HEK293 (cell line): ENCODE measurements at regions not wholly inside any gene's neighbourhood (a gene's known extent, or its start where the extent isn't known, plus 50 kb on each side); places are given as distances from the start of the nearest gene placed in this dataset.

Source experiments
- CTCF ChIA-PET: fragments of 350-600 bp; formaldehyde crosslinking; extraction: SDS; loops from one replicate; lab custom pipeline; 2021; ENCODE audit warnings: antibody characterized with exemption; lab: Yijun Ruan, JAX
- POLR2A ChIA-PET: fragments of 300-600 bp; formaldehyde crosslinking; extraction: SDS; loops from one replicate; lab custom pipeline; 2020; ENCODE audit warnings: antibody characterized with exemption, inconsistent platforms; lab: Yijun Ruan, JAX
- H3K27ac ChIP-seq: fragments of 200-500 bp; sonication (Bioruptor generic); 2 replicates; pipeline ENCODE4 v1.5.1; 2014; ENCODE audit warnings: low read depth, low read length, control low read depth, inconsistent platforms; ENCODE audit errors: extremely low read depth
- H3K36me3 ChIP-seq, 2 experiments: fragments of 200-500 bp in 1 of 2; sonication (Bioruptor generic) in 1 of 2; 1 replicate in 1 of 2; 2 replicates in 1 of 2; pipeline ENCODE4 v1.5.1; 2014 to 2017; ENCODE audit warnings: inconsistent platforms in 2 of 2, low read length in 2 of 2; ENCODE audit not compliant: control insufficient read depth in 2 of 2, insufficient read depth in 1 of 2
- H3K4me1 ChIP-seq: fragments of 200-500 bp; sonication (Bioruptor generic); 2 replicates; pipeline ENCODE4 v1.5.1; 2014; ENCODE audit warnings: mild to moderate bottlenecking, low read length, inconsistent platforms; ENCODE audit not compliant: control insufficient read depth, insufficient read depth
- H3K4me3 ChIP-seq: 2 replicates; pipeline ENCODE4 v1.5.1; 2011; ENCODE audit warnings: low read depth, mild to moderate bottlenecking, control low read depth, low read length, moderate library complexity
- H3K9me3 ChIP-seq: fragments of 200-500 bp; sonication (Bioruptor generic); 2 replicates; pipeline ENCODE4 v1.5.1; 2014; ENCODE audit warnings: low read depth, low read length, inconsistent platforms; ENCODE audit not compliant: control insufficient read depth, insufficient read depth
- ATF2 ChIP-seq: fragments of 450-650 bp; formaldehyde crosslinking; IDR thresholded peaks from 2 replicates; pipeline ENCODE4 v1.5.1; 2016; ENCODE audit warnings: missing biosample characterization, missing genetic modification characterization, low read depth
- HOXC10 ChIP-seq: sonication (generic); formaldehyde crosslinking; IDR thresholded peaks from 2 replicates; pipeline ENCODE4 v1.8.1; 2023; ENCODE audit warnings: mild to moderate bottlenecking, missing genetic modification reagents
- KLF7 ChIP-seq: fragments of 450-650 bp; formaldehyde crosslinking; IDR thresholded peaks from 2 replicates; pipeline ENCODE4 v1.5.1; 2016; ENCODE audit warnings: missing biosample characterization, missing genetic modification characterization, borderline replicate concordance
- ZBTB10 ChIP-seq: fragments of 450-650 bp; formaldehyde crosslinking; IDR thresholded peaks from 2 replicates; pipeline ENCODE4 v1.5.1; 2016; ENCODE audit warnings: missing biosample characterization, missing genetic modification characterization
- ZFP69B ChIP-seq: fragments of 450-650 bp; formaldehyde crosslinking; IDR thresholded peaks from 2 replicates; pipeline ENCODE4 v1.5.1; 2016; ENCODE audit warnings: missing biosample characterization, missing genetic modification characterization
- ZNF10 ChIP-seq: fragments of 450-650 bp; formaldehyde crosslinking; IDR thresholded peaks from 2 replicates; pipeline ENCODE4 v1.5.1; 2017; ENCODE audit warnings: missing biosample characterization, missing genetic modification characterization
- ZNF114 ChIP-seq: fragments of 450-650 bp; formaldehyde crosslinking; IDR thresholded peaks from 2 replicates; pipeline ENCODE4 v1.5.0; 2017; ENCODE audit warnings: missing biosample characterization, missing genetic modification characterization
- ZNF19 ChIP-seq: fragments of 450-650 bp; formaldehyde crosslinking; IDR thresholded peaks from 2 replicates; pipeline ENCODE4; 2016; ENCODE audit warnings: missing biosample characterization, missing genetic modification characterization, low read depth
- ZNF239 ChIP-seq: fragments of 450-650 bp; formaldehyde crosslinking; IDR thresholded peaks from 2 replicates; pipeline ENCODE4 v1.5.1; 2016; ENCODE audit warnings: missing biosample characterization, missing genetic modification characterization
- ZNF433 ChIP-seq: fragments of 450-650 bp; formaldehyde crosslinking; IDR thresholded peaks from 2 replicates; pipeline ENCODE4 v1.5.1; 2016; ENCODE audit warnings: missing biosample characterization, missing genetic modification characterization, low read depth
- ZNF488 ChIP-seq: fragments of 450-650 bp; formaldehyde crosslinking; IDR thresholded peaks from 2 replicates; pipeline ENCODE4 v1.5.1; 2016; ENCODE audit warnings: missing biosample characterization, missing genetic modification characterization
- ZNF514 ChIP-seq: fragments of 450-650 bp; formaldehyde crosslinking; IDR thresholded peaks from 2 replicates; pipeline ENCODE4 v1.5.1; 2016; ENCODE audit warnings: missing biosample characterization, missing genetic modification characterization
- ZNF544 ChIP-seq: fragments of 450-650 bp; formaldehyde crosslinking; IDR thresholded peaks from 2 replicates; pipeline ENCODE4 v1.5.0; 2017; ENCODE audit warnings: missing biosample characterization, missing genetic modification characterization
- ZNF549 ChIP-seq: fragments of 450-650 bp; IDR thresholded peaks from 2 replicates; pipeline ENCODE4 v1.5.1; 2018; ENCODE audit warnings: missing biosample characterization, missing genetic modification characterization, mild to moderate bottlenecking, inconsistent platforms, moderate library complexity
- ZNF555 ChIP-seq: fragments of 450-650 bp; formaldehyde crosslinking; conservative IDR thresholded peaks from 2 replicates; pipeline ENCODE4 v1.5.1; 2017; ENCODE audit warnings: missing biosample characterization, mild to moderate bottlenecking, missing genetic modification characterization, inconsistent platforms
- ZNF600 ChIP-seq: fragments of 450-650 bp; formaldehyde crosslinking; IDR thresholded peaks from 2 replicates; pipeline ENCODE4 v1.5.1; 2016; ENCODE audit warnings: missing biosample characterization, missing genetic modification characterization
- ZNF785 ChIP-seq: fragments of 450-650 bp; formaldehyde crosslinking; IDR thresholded peaks from 2 replicates; pipeline ENCODE4 v1.5.1; 2016; ENCODE audit warnings: missing biosample characterization, missing genetic modification characterization

- TF ChIP-seq ATF2 (tag by site-specific recombination) = no peak
- TF ChIP-seq ZNF555 (tag by site-specific recombination) = no peak
Measured at GRCh38 chr6:137724018-137724403, 143.0 kb upstream of the TNFAIP3 start (continued).

GRCh38 chr6:137724495-137725211 is 142.4 kb upstream of the TNFAIP3 start:
- TF ChIP-seq HOXC10 (CRISPR knock-in tag) (no peak), KLF7 (tag by site-specific recombination) (no peak)
- TF ChIP-seq, all 188 proteins: peak for 0
- Histone ChIP-seq H3K36me3 (no peaks in the 10 kb centered on the region), H3K27ac (no peak overlapping the region), H3K9me3 (no peaks in the 10 kb centered on the region), H3K4me1 (no peaks in the 10 kb centered on the region), H3K4me3 (no peak overlapping the region)
- POLR2A ChIA-PET = no interaction called here
- CTCF ChIA-PET = no interaction called here

GRCh38 chr6:137725949-137726348 is 141.1 kb upstream of the TNFAIP3 start:
- Histone ChIP-seq H3K27ac (no peak overlapping the region), H3K9me3 (no peaks in the 10 kb centered on the region), H3K4me3 (no peak overlapping the region), H3K4me1 (no peaks in the 10 kb centered on the region), H3K36me3 (no peaks in the 10 kb centered on the region)
- ChIA-PET CTCF (interaction anchor here (0.6 to 2.1 kb wide), 5 partner anchors 14 to 361 kb away, joined by 3 to 7 read pairs (median 3); no protein-coding TSS in a partner anchor), POLR2A (no interaction called here)
- peak; percentile 66; the same call in 1 of the 2 replicates for TF ChIP-seq ZNF10 (tag by site-specific recombination)
- TF ChIP-seq ZFP69B (tag by site-specific recombination) = no peak

- ChIA-PET POLR2A (no interaction called here), CTCF (interaction anchor here (0.9 to 2.1 kb wide), 2 partner anchors 18 to 72 kb away, joined by 3 to 7 read pairs; no protein-coding TSS in a partner anchor)
- Histone ChIP-seq H3K27ac (no peak overlapping the region), H3K9me3 (no peaks in the 10 kb centered on the region), H3K4me1 (no peaks in the 10 kb centered on the region), H3K4me3 (no peak overlapping the region), H3K36me3 (no peaks in the 10 kb centered on the region)
- TF ChIP-seq ZNF549 (tag by site-specific recombination) = no peak
- no peak for TF ChIP-seq ZNF433 (tag by site-specific recombination)
- no peak for TF ChIP-seq ZNF785 (tag by site-specific recombination)
- no peak for TF ChIP-seq ZNF114 (tag by site-specific recombination)
- TF ChIP-seq ZNF600 = no peak
- no peak for TF ChIP-seq ZNF19 (tag by site-specific recombination)
- TF ChIP-seq ZNF544 (tag by site-specific recombination) = no peak
- TF ChIP-seq ZNF488 = no peak
- no peak for TF ChIP-seq ZNF239 (tag by site-specific recombination)
- TF ChIP-seq ZBTB10 (tag by site-specific recombination) = no peak
- no peak for TF ChIP-seq ZNF514
Measured at GRCh38 chr6:137726582-137726981, 140.5 kb upstream of the TNFAIP3 start.
